AG09319 (cell line): ENCODE measurements at regions not wholly inside any gene's neighbourhood (a gene's known extent, or its start where the extent isn't known, plus 50 kb on each side); places are given as distances from the start of the nearest gene placed in this dataset.
"Not testable (repeated sequence)": the region's sequence is repeated elsewhere in the genome, so short reads cannot be mapped to it uniquely, and the experiment has no call there.

Source experiments
- DNase-seq: peaks from one replicate; pipeline ENCODE4 v3.0.0-alpha.2; 2010; ENCODE audit warnings: low read depth; ENCODE audit errors: extremely low read depth
- CTCF ChIP-seq: IDR thresholded peaks from 2 replicates; pipeline ENCODE4 v1.5.1; 2011; ENCODE audit warnings: low read depth, mild to moderate bottlenecking, inconsistent platforms, low read length, moderate library complexity

GRCh38 chr6:15176816-15177370 is 69.0 kb upstream of the JARID2 start:
- no peak for DNase-seq

GRCh38 chr6:15183979-15184378 is 61.9 kb upstream of the JARID2 start:
- TF ChIP-seq CTCF: no peak
- no peak for DNase-seq

More at GRCh38 chr6:15176816-15177370, 69.0 kb upstream of the JARID2 start:
- TF ChIP-seq CTCF: no peak

- no peak for DNase-seq
- TF ChIP-seq CTCF: no peak
Observed at GRCh38 chr6:15184441-15184861, 61.4 kb upstream of the JARID2 start.

- not testable (repeated sequence) for DNase-seq
Observed at GRCh38 chr6:15185111-15185510, 60.8 kb upstream of the JARID2 start.

GRCh38 chr6:15193451-15193850 is 52.4 kb upstream of the JARID2 start:
- DNase-seq: not testable (repeated sequence)

- DNase-seq: no peak
- no peak for TF ChIP-seq CTCF
Observed at GRCh38 chr6:15194453-15194852, 51.4 kb upstream of the JARID2 start.
